HG02885 (cell line): ENCODE measurements at regions not wholly inside any gene's neighbourhood (a gene's known extent, or its start where the extent isn't known, plus 50 kb on each side); places are given as distances from the start of the nearest gene placed in this dataset.
"Not testable (repeated sequence)": the region's sequence is repeated elsewhere in the genome, so short reads cannot be mapped to it uniquely, and the experiment has no call there.

ENCODE experiments used
- ATAC-seq: cut with Tn5 transposase; IDR thresholded peaks from one replicate; pipeline ENCODE4 v1.9.1; 2021; ENCODE audit warnings: mild to moderate bottlenecking; ENCODE audit not compliant: unreplicated experiment, poor library complexity

- ATAC-seq = no peak
These were observed 90.6 kb upstream of the HNMT start for GRCh38 chr2:137873536-137874244.

- ATAC-seq = no peak
These were observed 85.2 kb upstream of the HNMT start for GRCh38 chr2:137879121-137879520.

GRCh38 chr2:137881711-137882110 is 82.6 kb upstream of the HNMT start:
- no peak for ATAC-seq

- ATAC-seq = no peak
These were observed 78.0 kb upstream of the HNMT start for GRCh38 chr2:137886083-137886831.

GRCh38 chr2:137888845-137889244 is 75.4 kb upstream of the HNMT start:
- no peak for ATAC-seq

GRCh38 chr2:137892739-137893138 is 71.5 kb upstream of the HNMT start:
- ATAC-seq = no peak

GRCh38 chr2:137893145-137893544 is 71.1 kb upstream of the HNMT start:
- ATAC-seq = no peak

- ATAC-seq = no peak
These were observed 67.8 kb upstream of the HNMT start for GRCh38 chr2:137896467-137896866.

- ATAC-seq = no peak
These were observed 67.2 kb upstream of the HNMT start for GRCh38 chr2:137897082-137897481.

- no peak for ATAC-seq
These were observed 63.7 kb upstream of the HNMT start for GRCh38 chr2:137900421-137901141.

GRCh38 chr2:137910641-137911040 is 53.6 kb upstream of the HNMT start:
- no peak for ATAC-seq

- no peak for ATAC-seq
These were observed 51.9 kb upstream of the HNMT start for GRCh38 chr2:137912371-137912770.

GRCh38 chr2:137913169-137913568 is 51.1 kb upstream of the HNMT start:
- ATAC-seq = no peak

- not testable (repeated sequence) for ATAC-seq
These were observed 50.6 kb upstream of the HNMT start for GRCh38 chr2:137913648-137914047.
